ENCODE measurements at regions not wholly inside any gene's neighbourhood (a gene's known extent, or its start where the extent isn't known, plus 50 kb on each side); places are given as distances from the start of the nearest gene placed in this dataset.

GRCh38 chr4:130025701-130026100 lies 929.7 kb downstream of the C4orf33 start:
- Histone ChIP-seq H3K14ac (replicated peaks; ENCODE audit: low read depth, low read length) (no peak overlapping the region), H3K9me3 (ENCODE audit: control insufficient read depth, insufficient read depth, low read length) (peaks cover 6% of the 10 kb centered on the region), H4K91ac (ENCODE audit: insufficient read depth, low read depth, low read length) (no peak overlapping the region), H4K20me1 (ENCODE audit: insufficient read depth, low read length) (no peaks in the 10 kb centered on the region), H4K5ac (ENCODE audit: low read depth, low read length) (no peak overlapping the region), H2BK5ac (ENCODE audit: low read depth, low read length, poor library complexity, severe bottlenecking) (no peak overlapping the region), H3K27ac (ENCODE audit: insufficient read depth, low read length) (no peak overlapping the region), H2BK20ac (ENCODE audit: low read depth, low read length) (no peak overlapping the region), H3K9me1 (ENCODE audit: insufficient read depth, low read length) (no peaks in the 10 kb centered on the region), H3K4me2 (ENCODE audit: low read depth, low read length) (no peak overlapping the region), H4K8ac (ENCODE audit: low read depth in 2 of 2, low read length in 2 of 2) (no peak overlapping the region), H2AK5ac (ENCODE audit: low read depth, low read length) (no peak overlapping the region), H3K27me3 (ENCODE audit: control insufficient read depth, insufficient read depth, low read length) (no peaks in the 10 kb centered on the region), H2AFZ (replicated peaks; ENCODE audit: low read length, poor library complexity) (no peak overlapping the region), H3K36me3 (ENCODE audit: control insufficient read depth, insufficient read depth, low read length) (no peaks in the 10 kb centered on the region), H2BK120ac (ENCODE audit: low read depth, low read length) (no peak overlapping the region), H3K4me1 (ENCODE audit: control insufficient read depth, insufficient read depth, low read length) (no peaks in the 10 kb centered on the region), H3K9ac (ENCODE audit: low read depth, low read length) (no peak overlapping the region), H3K4me3 (ENCODE audit: insufficient read depth, low read depth, low read length) (no peak overlapping the region), H3K4ac (ENCODE audit: low read depth, low read length) (no peak overlapping the region), H2AK9ac (replicated peaks; ENCODE audit: low read depth, low read length, poor library complexity) (no peak overlapping the region), H3K56ac (ENCODE audit: extremely low read depth, insufficient read depth, low read length) (no peak overlapping the region), H2BK15ac (ENCODE audit: low read depth, low read length) (no peak overlapping the region), H3K18ac (ENCODE audit: low read depth, low read length) (no peak overlapping the region), H3K79me1 (ENCODE audit: low read depth in 1 of 2, low read length in 2 of 2) (no peaks in the 10 kb centered on the region), H3K23ac (ENCODE audit: low read depth, low read length) (no peak overlapping the region)
- no peak for DNase-seq
- intact Hi-C loops (cut with micrococcal nuclease) = no loop called here
- ATAC-seq (ENCODE audit: low read depth) = no peak
- WGBS, 2 experiments (ENCODE audit: extremely low coverage in 2 of 2, insufficient read length in 1 of 2) = no CpG with 5 or more reads among the region's 2 CpGs
- TF ChIP-seq SMC3 (IDR thresholded peaks at IDR 0.05; ENCODE audit: low read depth, low read length) (no peak), POLR2A (IDR thresholded peaks at IDR 0.05; ENCODE audit: low read depth, low read length) (no peak), BHLHE40 (IDR thresholded peaks at IDR 0.05; ENCODE audit: low read depth, low read length) (no peak), USF2 (IDR thresholded peaks at IDR 0.05; ENCODE audit: low read depth, low read length) (no peak), MAZ (IDR thresholded peaks at IDR 0.05; ENCODE audit: borderline replicate concordance, low read depth, low read length) (no peak), MXI1 (IDR thresholded peaks at IDR 0.05; ENCODE audit: borderline replicate concordance, low read depth, low read length) (no peak), ELK1 (IDR thresholded peaks at IDR 0.05; ENCODE audit: borderline replicate concordance, low read depth, low read length) (no peak), MAFK (IDR thresholded peaks at IDR 0.05; ENCODE audit: low read depth, low read length) (no peak), RCOR1 (IDR thresholded peaks at IDR 0.05; ENCODE audit: insufficient replicate concordance, low read length) (no peak), FOS (IDR thresholded peaks at IDR 0.05; ENCODE audit: low read depth, low read length) (no peak), RAD21 (IDR thresholded peaks at IDR 0.05; ENCODE audit: low read length) (no peak), RFX5 (IDR thresholded peaks at IDR 0.05; ENCODE audit: low read depth, low read length) (no peak), CTCF (conservative IDR thresholded peaks at IDR 0.05; ENCODE audit: low read depth, low read length) (no peak), CHD1 (IDR thresholded peaks at IDR 0.05; ENCODE audit: low read depth, low read length) (no peak), NFE2L2 (IDR thresholded peaks at IDR 0.05; ENCODE audit: low read depth, low read length) (no peak)
- ChIA-PET POLR2A (ENCODE audit: unreplicated experiment) (no interaction called here), CTCF (no interaction called here)
- BruUV-seq (replicated peaks) = no TSS peak
- in situ Hi-C loops (cut with MboI; ENCODE audit: low sequenced_read_pairs) = no loop called here
- dilution Hi-C loops (cut with HindIII; ENCODE audit: low sequenced_read_pairs, unreplicated experiment) = no loop called here

All from IMR-90 (cell line).